Stimulated activated CD4-positive, alpha-beta T cell treated with anti-CD3 and anti-CD28 coated beads, TNF-alpha, amount 100 ng/mL, for 24 hours (primary cell): ENCODE measurements at regions not wholly inside any gene's neighbourhood (a gene's known extent, or its start where the extent isn't known, plus 50 kb on each side); places are given as distances from the start of the nearest gene placed in this dataset.
A peak's percentile ranks its signal among the peaks of the same experiment; 100 is the strongest.

Experiments used
- DNase-seq, 3 experiments: peaks; one replicate each; pipeline ENCODE4 v3.0.0-alpha.2; 2020; ENCODE audit warnings: low read depth in 3 of 3

- no peak for DNase-seq
These were observed 183.4 kb downstream of the KLF13 start for GRCh38 chr15:31510057-31510456.

GRCh38 chr15:31511707-31512310 lies 185.2 kb downstream of the KLF13 start:
- peak; percentile 14 to 40 (median 37) for DNase-seq

GRCh38 chr15:31513178-31513577 lies 186.5 kb downstream of the KLF13 start:
- no peak for DNase-seq

GRCh38 chr15:31516440-31516839 lies 189.8 kb downstream of the KLF13 start:
- no peak for DNase-seq

GRCh38 chr15:31516874-31517273 lies 190.2 kb downstream of the KLF13 start:
- DNase-seq, result no peak

GRCh38 chr15:31517711-31518110 lies 191.1 kb downstream of the KLF13 start:
- no peak for DNase-seq

GRCh38 chr15:31522028-31522427 lies 195.4 kb downstream of the KLF13 start:
- DNase-seq, result no peak

GRCh38 chr15:31523027-31523654 lies 196.5 kb downstream of the KLF13 start:
- DNase-seq, result no peak

- DNase-seq, result no peak
These were observed 197.0 kb downstream of the KLF13 start for GRCh38 chr15:31523655-31524049.

GRCh38 chr15:31525185-31525695 lies 198.6 kb downstream of the KLF13 start:
- DNase-seq, result no peak

- DNase-seq, result no peak
These were observed 199.5 kb downstream of the KLF13 start for GRCh38 chr15:31525988-31526665.

GRCh38 chr15:31526916-31527690 lies 200.5 kb downstream of the KLF13 start:
- DNase-seq, result no peak

GRCh38 chr15:31528846-31529245 lies 202.2 kb downstream of the KLF13 start:
- no peak for DNase-seq

- DNase-seq, result no peak
These were observed 211.3 kb downstream of the KLF13 start for GRCh38 chr15:31537770-31538592.

GRCh38 chr15:31540633-31541032 lies 214.0 kb downstream of the KLF13 start:
- DNase-seq, result no peak

GRCh38 chr15:31544361-31544760 lies 217.7 kb downstream of the KLF13 start:
- DNase-seq, result no peak

- DNase-seq, result no peak
These were observed 218.6 kb downstream of the KLF13 start for GRCh38 chr15:31545257-31545656.

- no peak for DNase-seq
These were observed 223.8 kb downstream of the KLF13 start for GRCh38 chr15:31550211-31550977.

GRCh38 chr15:31551323-31551722 lies 224.7 kb downstream of the KLF13 start:
- no peak for DNase-seq

- DNase-seq, result no peak
These were observed 226.0 kb downstream of the KLF13 start for GRCh38 chr15:31552482-31553099.
